Endothelial cell of umbilical vein (primary cell): ENCODE measurements at regions not wholly inside any gene's neighbourhood (a gene's known extent, or its start where the extent isn't known, plus 50 kb on each side); places are given as distances from the start of the nearest gene placed in this dataset.

Source experiments
- BruUV-seq: library from RNA; stranded (reverse); fragments of 400-500 nt; replicated peaks from 2 replicates; lab custom pipeline; 2021; lab: Mats Ljungman, UMichigan
- CTCF ChIA-PET: fragments of 300-600, 350-600 bp; sonication (Branson Sonifier 250); formaldehyde crosslinking; loops from one replicate; lab custom pipeline; 2021; ENCODE audit warnings: antibody characterized with exemption, inconsistent platforms; lab: Charles Lee
- POLR2A ChIA-PET: fragments of 300-600, 350-600 bp; sonication (Branson Sonifier 250); formaldehyde crosslinking; loops from one replicate; lab custom pipeline; 2021; ENCODE audit warnings: antibody characterized with exemption, inconsistent platforms; lab: Charles Lee
- DNase-seq: peaks from one replicate; pipeline ENCODE4 v3.0.0-alpha.2; 2011; ENCODE audit warnings: low read depth, low spot score
- FAIRE-seq: peaks from 2 replicates; lab custom pipeline; 2011; peaks lifted over from hg19 to GRCh38; lab: Jason Lieb, UNC
- H2AFZ ChIP-seq: 2 replicates; pipeline ENCODE4 v1.6.0; 2012; ENCODE audit warnings: low read depth, low read length, control low read depth, inconsistent platforms
- H3K27ac ChIP-seq: 2 replicates; pipeline ENCODE4 v1.5.1; 2011; ENCODE audit warnings: low read depth, mild to moderate bottlenecking, control low read depth, low read length, moderate library complexity; ENCODE audit not compliant: insufficient read depth
- H3K27me3 ChIP-seq, 2 experiments: 2 replicates each; pipeline versions ENCODE4 v1.6.0 to v1.6.1; 2011; ENCODE audit warnings: low read length in 2 of 2, mixed read lengths in 1 of 2; ENCODE audit not compliant: control insufficient read depth in 2 of 2, insufficient read depth in 2 of 2
- H3K36me3 ChIP-seq, 2 experiments: 2 replicates in 1 of 2; 3 replicates in 1 of 2; pipeline ENCODE4 v1.5.1; 2011; ENCODE audit warnings: low read length in 2 of 2, mild to moderate bottlenecking in 1 of 2, moderate library complexity in 1 of 2; ENCODE audit not compliant: control insufficient read depth in 2 of 2, insufficient read depth in 2 of 2; ENCODE audit errors: extremely low read depth in 1 of 2
- H3K4me1 ChIP-seq: 3 replicates; pipeline ENCODE4 v1.5.1; 2011; ENCODE audit warnings: mild to moderate bottlenecking, low read length; ENCODE audit not compliant: control insufficient read depth, insufficient read depth; ENCODE audit errors: extremely low read depth
- H3K4me2 ChIP-seq: 2 replicates; pipeline ENCODE4 v1.6.1; 2011; ENCODE audit warnings: low read length, control low read depth, mixed read lengths; ENCODE audit not compliant: insufficient read depth
- H3K4me3 ChIP-seq, 3 experiments: fragments of 200-600 bp in 1 of 3; sonication (generic), shearing (Covaris generic) in 1 of 3; replicated peaks in 1 of 3; 2 replicates each; pipeline ENCODE4 v1.5.1; 2011 to 2016; ENCODE audit warnings: control low read depth in 3 of 3, low read length in 3 of 3, mild to moderate bottlenecking in 2 of 3, inconsistent platforms in 1 of 3, low read depth in 1 of 3, moderate library complexity in 1 of 3; ENCODE audit not compliant: insufficient read depth in 1 of 3
- H3K79me2 ChIP-seq: 2 replicates; pipeline ENCODE4 v1.6.0; 2012; ENCODE audit warnings: low read length, inconsistent platforms; ENCODE audit not compliant: control insufficient read depth, insufficient read depth
- H3K9ac ChIP-seq: replicated peaks from 2 replicates; pipeline ENCODE3; 2011; ENCODE audit warnings: low read length, control low read depth; ENCODE audit not compliant: insufficient read depth; ENCODE audit errors: extremely low read depth
- H3K9me1 ChIP-seq: replicated peaks from 3 replicates; pipeline ENCODE4 v1.6.0; 2011; ENCODE audit warnings: mild to moderate bottlenecking, low read length; ENCODE audit not compliant: control insufficient read depth, insufficient read depth; ENCODE audit errors: extremely low read depth
- H3K9me3 ChIP-seq: replicated peaks from 2 replicates; pipeline ENCODE4 v1.5.1; 2012; ENCODE audit warnings: low read length, inconsistent platforms; ENCODE audit not compliant: control insufficient read depth, insufficient read depth
- H4K20me1 ChIP-seq: replicated peaks from 2 replicates; pipeline ENCODE3; 2011; ENCODE audit warnings: mild to moderate bottlenecking, low read length; ENCODE audit not compliant: control insufficient read depth, insufficient read depth; ENCODE audit errors: extremely low read depth
- EZH2 ChIP-seq: IDR thresholded peaks from 2 replicates; pipeline ENCODE4 v1.6.1; 2012; ENCODE audit warnings: borderline replicate concordance, low read depth, mild to moderate bottlenecking, moderate library complexity, low read length, inconsistent platforms; ENCODE audit not compliant: severe bottlenecking
- FOS ChIP-seq: IDR thresholded peaks from 2 replicates; pipeline ENCODE4 v1.6.1; 2011; ENCODE audit warnings: mild to moderate bottlenecking, low read length, moderate library complexity, borderline replicate concordance; ENCODE audit not compliant: insufficient read depth
- GATA2 ChIP-seq: IDR thresholded peaks from 2 replicates; pipeline ENCODE4 v1.7.0; 2011; ENCODE audit warnings: low read depth, mild to moderate bottlenecking, moderate library complexity, mixed read lengths, low read length; ENCODE audit not compliant: insufficient read length, insufficient read depth
- MYC ChIP-seq: IDR thresholded peaks from one replicate; pipeline ENCODE4 v1.6.1; 2011; ENCODE audit warnings: mild to moderate bottlenecking, low read depth, low read length
- POLR2A ChIP-seq: IDR thresholded peaks from 2 replicates; pipeline ENCODE4 v1.6.1; 2012; ENCODE audit warnings: low read depth, mild to moderate bottlenecking, control low read depth, low read length
- dilution Hi-C: fragments of 300-500 bp; cut with MboI; formaldehyde crosslinking; loops from one replicate; pipeline ENCODE4 v1.15.0; 2019; ENCODE audit warnings: low sequenced_read_pairs; ENCODE audit not compliant: extremely low pct_ligation_motif_present
- intact Hi-C: fragments of 100-400 bp; cut with micrococcal nuclease; formaldehyde crosslinking; loops from one replicate; pipeline ENCODE4 v1.10.0; 2022
- TF ChIP-seq, protein P1 (sequence below), 2 donors: IDR thresholded peaks; 1 replicate in 1 of 2; 2 replicates in 1 of 2; pipeline ENCODE4 v1.5.1; 2011; ENCODE audit warnings: low read length in 2 of 2, mild to moderate bottlenecking in 2 of 2, moderate library complexity in 2 of 2, control low read depth in 1 of 2, inconsistent platforms in 1 of 2, low read depth in 1 of 2; ENCODE audit not compliant: insufficient read depth in 1 of 2; ENCODE audit errors: extremely low read depth in 1 of 2

GRCh38 chr3:117719316-117719926 lies 1009.8 kb downstream of the TUSC7 start:
- peak; percentile 45 for DNase-seq
- Histone ChIP-seq H3K9ac (no peak overlapping the region), H3K4me1 (no peaks in the 10 kb centered on the region), H3K4me2 (no peak overlapping the region), H3K79me2 (no peaks in the 10 kb centered on the region), H3K4me3 (no peak overlapping the region), H2AFZ (no peak overlapping the region), H3K36me3 (no peaks in the 10 kb centered on the region), H3K9me1 (peaks cover 3% of the 10 kb centered on the region), H3K27ac (no peak overlapping the region), H3K27me3 (peaks cover 0 to 3% of the 10 kb centered on the region in 2 experiments), H3K9me3 (no peaks in the 10 kb centered on the region), H4K20me1 (no peaks in the 10 kb centered on the region)
- ChIA-PET POLR2A (no interaction called here), CTCF (interaction anchor here (1.0 to 4.2 kb wide), 9 partner anchors 103 to 949 kb away, joined by 3 to 33 read pairs (median 7); no protein-coding TSS in a partner anchor)
- no TSS peak for BruUV-seq
- intact Hi-C loops (loop anchor here (1.0 to 5.0 kb wide), 7 partner anchors 97 to 948 kb away; no protein-coding TSS in a partner anchor), dilution Hi-C loops (no loop called here)
- TF ChIP-seq, protein P1, sequence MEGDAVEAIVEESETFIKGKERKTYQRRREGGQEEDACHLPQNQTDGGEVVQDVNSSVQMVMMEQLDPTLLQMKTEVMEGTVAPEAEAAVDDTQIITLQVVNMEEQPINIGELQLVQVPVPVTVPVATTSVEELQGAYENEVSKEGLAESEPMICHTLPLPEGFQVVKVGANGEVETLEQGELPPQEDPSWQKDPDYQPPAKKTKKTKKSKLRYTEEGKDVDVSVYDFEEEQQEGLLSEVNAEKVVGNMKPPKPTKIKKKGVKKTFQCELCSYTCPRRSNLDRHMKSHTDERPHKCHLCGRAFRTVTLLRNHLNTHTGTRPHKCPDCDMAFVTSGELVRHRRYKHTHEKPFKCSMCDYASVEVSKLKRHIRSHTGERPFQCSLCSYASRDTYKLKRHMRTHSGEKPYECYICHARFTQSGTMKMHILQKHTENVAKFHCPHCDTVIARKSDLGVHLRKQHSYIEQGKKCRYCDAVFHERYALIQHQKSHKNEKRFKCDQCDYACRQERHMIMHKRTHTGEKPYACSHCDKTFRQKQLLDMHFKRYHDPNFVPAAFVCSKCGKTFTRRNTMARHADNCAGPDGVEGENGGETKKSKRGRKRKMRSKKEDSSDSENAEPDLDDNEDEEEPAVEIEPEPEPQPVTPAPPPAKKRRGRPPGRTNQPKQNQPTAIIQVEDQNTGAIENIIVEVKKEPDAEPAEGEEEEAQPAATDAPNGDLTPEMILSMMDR (IDR thresholded peaks at IDR 0.05; ENCODE audit: extremely low read depth in 1 of 2, insufficient read depth in 1 of 2, low read depth in 1 of 2, low read length in 2 of 2) = peak; percentile 52 to 63
- no peak for TF ChIP-seq POLR2A
- peak; percentile 70 for FAIRE-seq

DNA sequence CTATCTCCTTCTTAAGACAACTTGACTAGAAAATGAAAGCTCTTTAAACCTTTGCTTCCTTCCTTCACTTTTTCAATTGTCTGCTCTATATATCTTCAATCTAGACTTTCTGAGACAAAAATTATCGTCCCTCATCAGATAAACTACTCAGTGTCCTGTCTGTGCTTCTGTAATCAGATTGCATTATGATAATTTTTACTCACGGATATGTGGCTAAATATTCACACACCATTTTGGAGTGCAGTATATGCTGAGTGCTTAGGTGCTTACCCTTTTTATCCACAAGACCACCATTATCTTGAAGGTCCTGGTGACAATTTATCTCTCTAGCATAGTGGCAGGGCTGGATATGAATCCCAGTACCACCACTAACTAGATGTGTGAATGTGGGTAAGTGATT lies 1012.3 kb downstream of the TUSC7 start:
- Histone ChIP-seq H3K27me3 (peaks cover 0 to 3% of the 10 kb centered on the region in 2 experiments), H3K4me1 (no peaks in the 10 kb centered on the region), H3K9ac (no peak overlapping the region), H2AFZ (no peak overlapping the region), H4K20me1 (no peaks in the 10 kb centered on the region), H3K9me3 (no peaks in the 10 kb centered on the region), H3K79me2 (no peaks in the 10 kb centered on the region), H3K4me3 (no peak overlapping the region), H3K9me1 (peaks cover 3% of the 10 kb centered on the region), H3K4me2 (no peak overlapping the region), H3K36me3 (no peaks in the 10 kb centered on the region), H3K27ac (no peak overlapping the region)
- no TSS peak for BruUV-seq
- ChIA-PET POLR2A (no interaction called here), CTCF (interaction anchor here (1.1 to 4.2 kb wide), 5 partner anchors 8 to 951 kb away, joined by 3 to 33 read pairs (median 4); no protein-coding TSS in a partner anchor)
- TF ChIP-seq, protein P1 (IDR thresholded peaks at IDR 0.05; ENCODE audit: extremely low read depth in 1 of 2, insufficient read depth in 1 of 2, low read depth in 1 of 2, low read length in 2 of 2) = no peak
- TF ChIP-seq MYC (no peak), EZH2 (no peak), GATA2 (no peak), FOS (no peak)
- FAIRE-seq (no peak), DNase-seq (no peak)
- intact Hi-C loops (loop anchor here (10.0 kb wide), 2 partner anchors 173 to 273 kb away; no protein-coding TSS in a partner anchor), dilution Hi-C loops (no loop called here)
